HepG2 (cell line): ENCODE measurements at regions not wholly inside any gene's neighbourhood (a gene's known extent, or its start where the extent isn't known, plus 50 kb on each side); places are given as distances from the start of the nearest gene placed in this dataset.

Source experiments
- ATAC-seq: fragments of 200-7000 bp; cut with Tn5 transposase; 3 replicates; pipeline ENCODE4 v1.9.1; 2020; ENCODE audit warnings: mild to moderate bottlenecking, moderate library complexity
- BruUV-seq: library from RNA; stranded (reverse); fragments of 400-500 nt; replicated peaks from 2 replicates; lab custom pipeline; 2021; lab: Mats Ljungman, UMichigan
- CTCF ChIA-PET: fragments of 300-600 bp; formaldehyde crosslinking; extraction: SDS; loops from one replicate; lab custom pipeline; 2021; ENCODE audit warnings: low total read pairs, inconsistent platforms, low intra/inter-chr PET ratio; lab: Yijun Ruan, JAX
- POLR2A ChIA-PET: fragments of 350-600 bp; sonication (Branson Sonifier 250); formaldehyde crosslinking; loops from one replicate; lab custom pipeline; 2020; ENCODE audit warnings: antibody characterized with exemption, inconsistent platforms; lab: Yijun Ruan, JAX
- DNase-seq: peaks from one replicate; pipeline ENCODE4 v3.0.0-alpha.2; 2015; ENCODE audit warnings: low spot score
- FAIRE-seq: peaks from 3 replicates; lab custom pipeline; 2011; peaks lifted over from hg19 to GRCh38; lab: Jason Lieb, UNC
- H2AFZ ChIP-seq: one replicate; pipeline ENCODE4 v1.6.1; 2011; ENCODE audit warnings: low read length, inconsistent platforms
- H3K27ac ChIP-seq: fragments of 300-600 bp; 3 replicates; pipeline ENCODE4 v1.8.0; 2011; ENCODE audit warnings: mixed run types, mild to moderate bottlenecking, mixed read lengths, low read length, inconsistent platforms; ENCODE audit not compliant: insufficient read depth; ENCODE audit errors: extremely low read length
- H3K27me3 ChIP-seq, 2 experiments: fragments of 200-600 bp in 1 of 2; 2 replicates in 1 of 2; 3 replicates in 1 of 2; pipeline versions ENCODE4 v1.6.0 to v1.8.0; 2011; ENCODE audit warnings: low read length in 2 of 2, mild to moderate bottlenecking in 2 of 2, moderate library complexity in 2 of 2, inconsistent platforms in 1 of 2; ENCODE audit not compliant: insufficient read depth in 2 of 2, control insufficient read depth in 1 of 2
- H3K36me3 ChIP-seq, 2 experiments: fragments of 200-600 bp in 1 of 2; replicated peaks in 1 of 2; 2 replicates in 1 of 2; 3 replicates in 1 of 2; pipeline versions ENCODE4 v1.5.1 to v1.8.0; 2011; ENCODE audit warnings: low read length in 2 of 2, inconsistent platforms in 1 of 2; ENCODE audit not compliant: insufficient read depth in 2 of 2, control insufficient read depth in 1 of 2
- H3K4me1 ChIP-seq: 2 replicates; pipeline ENCODE4 v1.5.1; 2012; ENCODE audit warnings: low read length, inconsistent platforms; ENCODE audit not compliant: insufficient read depth
- H3K4me2 ChIP-seq: 2 replicates; pipeline ENCODE4 v1.6.0; 2011; ENCODE audit warnings: low read depth, low read length, inconsistent platforms
- H3K4me3 ChIP-seq, 3 experiments: fragments of 200-600 bp in 1 of 3; sonication (generic), shearing (Covaris generic) in 1 of 3; replicated peaks in 1 of 3; 2 replicates each; pipeline ENCODE4 v1.5.1; 2011 to 2016; ENCODE audit warnings: low read length in 3 of 3, inconsistent platforms in 2 of 3, low read depth in 2 of 3, mild to moderate bottlenecking in 2 of 3, control low read depth in 1 of 3, mixed read lengths in 1 of 3; ENCODE audit not compliant: insufficient read depth in 1 of 3
- H3K79me2 ChIP-seq: one replicate; pipeline ENCODE4 v1.6.1; 2011; ENCODE audit warnings: low read length, inconsistent platforms; ENCODE audit not compliant: insufficient read depth
- H3K9ac ChIP-seq: 2 replicates; pipeline ENCODE4 v1.6.0; 2011; ENCODE audit warnings: mild to moderate bottlenecking, low read depth, low read length, inconsistent platforms; ENCODE audit not compliant: insufficient read depth
- H3K9me3 ChIP-seq: 2 replicates; pipeline ENCODE4 v1.5.1; 2012; ENCODE audit warnings: mild to moderate bottlenecking, low read length
- H4K20me1 ChIP-seq: 2 replicates; pipeline ENCODE4 v1.6.0; 2011; ENCODE audit warnings: inconsistent platforms, mild to moderate bottlenecking, low read length, moderate library complexity; ENCODE audit not compliant: insufficient read depth
- SNAPC5 ChIP-seq: sonication (generic); formaldehyde crosslinking; IDR thresholded peaks from 2 replicates; pipeline ENCODE4 v1.8.1; 2023; ENCODE audit warnings: mild to moderate bottlenecking, missing genetic modification reagents, borderline replicate concordance
- SRF ChIP-seq: IDR thresholded peaks from 2 replicates; pipeline ENCODE4 v1.6.1; 2011; ENCODE audit warnings: mild to moderate bottlenecking, low read depth, low read length, moderate library complexity
- ZNF710 ChIP-seq: sonication (generic); formaldehyde crosslinking; IDR thresholded peaks from 2 replicates; pipeline ENCODE4 v1.5.0; 2020; ENCODE audit warnings: mild to moderate bottlenecking, missing genetic modification reagents, borderline replicate concordance
- ZNF777 ChIP-seq: sonication (generic); formaldehyde crosslinking; IDR thresholded peaks from 2 replicates; pipeline ENCODE4 v1.4.0; 2020; ENCODE audit warnings: missing genetic modification reagents
- WGBS: methylation state at CpG from one replicate; pipeline ENCODE4 v1.1.6; 2017; ENCODE audit warnings: low lambda C conversion rate; 5-methylcytosine and 5-hydroxymethylcytosine counted together
- in situ Hi-C: cut with HindIII; loops from 2 replicates; pipeline ENCODE4 v1.10.0; 2017; ENCODE audit warnings: low pct_unique_long_range_greater_than_20kb; ENCODE audit not compliant: extremely low pct_ligation_motif_present
- intact Hi-C: fragments of 100-400 bp; cut with micrococcal nuclease; formaldehyde crosslinking; loops from one replicate; pipeline ENCODE4 v1.10.0; 2022; ENCODE audit not compliant: unreplicated experiment
- TF ChIP-seq, protein P1 (sequence below): sonication (generic); formaldehyde crosslinking; IDR thresholded peaks from 2 replicates; pipeline ENCODE4 v1.5.0; 2020; ENCODE audit warnings: mild to moderate bottlenecking, missing genetic modification reagents, borderline replicate concordance
- TF ChIP-seq, protein P2 (sequence below): IDR thresholded peaks from 2 replicates; pipeline ENCODE4 v1.6.1; 2012; ENCODE audit warnings: low read depth, low read length, improper control_type of control experiment

DNA sequence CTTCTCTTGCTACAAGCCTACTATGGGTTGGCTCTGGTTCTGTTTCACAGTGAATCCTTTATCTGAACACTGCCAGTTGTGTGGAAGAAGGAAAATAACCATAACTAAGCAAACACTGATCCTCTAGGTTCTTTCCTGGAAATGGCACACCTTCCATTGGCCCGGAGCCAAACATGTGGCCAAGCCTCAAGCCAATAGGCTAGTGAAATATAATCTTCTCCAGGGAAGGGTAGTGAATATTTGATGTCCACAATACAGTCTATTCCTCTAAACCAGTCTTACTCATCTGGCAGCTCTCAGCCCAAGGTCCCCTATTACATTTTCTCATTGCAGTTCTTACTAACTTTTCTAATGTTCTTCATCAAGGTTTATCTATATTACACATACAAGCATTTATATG, 921.3 kb downstream of the TUSC7 start:
- BruUV-seq = no TSS peak

More for the DNA sequence above, 921.3 kb downstream of the TUSC7 start:
- no peak overlapping the region for H3K9ac ChIP-seq
- H4K20me1 ChIP-seq = no peaks in the 10 kb centered on the region
- H3K4me1 ChIP-seq = no peaks in the 10 kb centered on the region
- no peak overlapping the region for H2AFZ ChIP-seq
- FAIRE-seq = no peak
- in situ Hi-C loops = no loop called here
- DNase-seq = no peak
- no peak overlapping the region for H3K4me3 ChIP-seq
- no peak overlapping the region for H3K27ac ChIP-seq
- WGBS = 0% methylated on average over 1 of the region's 1 CpG
- H3K36me3 ChIP-seq = no peaks in the 10 kb centered on the region
- CTCF ChIA-PET = no interaction called here
- H3K4me2 ChIP-seq = no peak overlapping the region
- H3K27me3 ChIP-seq = no peaks in the 10 kb centered on the region; a peak in 1 of 5 replicates
- POLR2A ChIA-PET = no interaction called here
- no peak for ATAC-seq
- H3K79me2 ChIP-seq = no peaks in the 10 kb centered on the region
- H3K9me3 ChIP-seq = no peaks in the 10 kb centered on the region
- TF ChIP-seq ZNF777 (no peak), SRF (no peak), ZNF710 (CRISPR knock-in tag) (no peak), SNAPC5 (CRISPR knock-in tag) (no peak)
- TF ChIP-seq, protein P1, sequence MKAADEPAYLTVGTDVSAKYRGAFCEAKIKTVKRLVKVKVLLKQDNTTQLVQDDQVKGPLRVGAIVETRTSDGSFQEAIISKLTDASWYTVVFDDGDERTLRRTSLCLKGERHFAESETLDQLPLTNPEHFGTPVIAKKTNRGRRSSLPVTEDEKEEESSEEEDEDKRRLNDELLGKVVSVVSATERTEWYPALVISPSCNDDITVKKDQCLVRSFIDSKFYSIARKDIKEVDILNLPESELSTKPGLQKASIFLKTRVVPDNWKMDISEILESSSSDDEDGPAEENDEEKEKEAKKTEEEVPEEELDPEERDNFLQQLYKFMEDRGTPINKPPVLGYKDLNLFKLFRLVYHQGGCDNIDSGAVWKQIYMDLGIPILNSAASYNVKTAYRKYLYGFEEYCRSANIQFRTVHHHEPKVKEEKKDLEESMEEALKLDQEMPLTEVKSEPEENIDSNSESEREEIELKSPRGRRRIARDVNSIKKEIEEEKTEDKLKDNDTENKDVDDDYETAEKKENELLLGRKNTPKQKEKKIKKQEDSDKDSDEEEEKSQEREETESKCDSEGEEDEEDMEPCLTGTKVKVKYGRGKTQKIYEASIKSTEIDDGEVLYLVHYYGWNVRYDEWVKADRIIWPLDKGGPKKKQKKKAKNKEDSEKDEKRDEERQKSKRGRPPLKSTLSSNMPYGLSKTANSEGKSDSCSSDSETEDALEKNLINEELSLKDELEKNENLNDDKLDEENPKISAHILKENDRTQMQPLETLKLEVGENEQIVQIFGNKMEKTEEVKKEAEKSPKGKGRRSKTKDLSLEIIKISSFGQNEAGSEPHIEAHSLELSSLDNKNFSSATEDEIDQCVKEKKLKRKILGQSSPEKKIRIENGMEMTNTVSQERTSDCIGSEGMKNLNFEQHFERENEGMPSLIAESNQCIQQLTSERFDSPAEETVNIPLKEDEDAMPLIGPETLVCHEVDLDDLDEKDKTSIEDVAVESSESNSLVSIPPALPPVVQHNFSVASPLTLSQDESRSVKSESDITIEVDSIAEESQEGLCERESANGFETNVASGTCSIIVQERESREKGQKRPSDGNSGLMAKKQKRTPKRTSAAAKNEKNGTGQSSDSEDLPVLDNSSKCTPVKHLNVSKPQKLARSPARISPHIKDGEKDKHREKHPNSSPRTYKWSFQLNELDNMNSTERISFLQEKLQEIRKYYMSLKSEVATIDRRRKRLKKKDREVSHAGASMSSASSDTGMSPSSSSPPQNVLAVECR (CRISPR knock-in tag) = no peak
- TF ChIP-seq, protein P2, sequence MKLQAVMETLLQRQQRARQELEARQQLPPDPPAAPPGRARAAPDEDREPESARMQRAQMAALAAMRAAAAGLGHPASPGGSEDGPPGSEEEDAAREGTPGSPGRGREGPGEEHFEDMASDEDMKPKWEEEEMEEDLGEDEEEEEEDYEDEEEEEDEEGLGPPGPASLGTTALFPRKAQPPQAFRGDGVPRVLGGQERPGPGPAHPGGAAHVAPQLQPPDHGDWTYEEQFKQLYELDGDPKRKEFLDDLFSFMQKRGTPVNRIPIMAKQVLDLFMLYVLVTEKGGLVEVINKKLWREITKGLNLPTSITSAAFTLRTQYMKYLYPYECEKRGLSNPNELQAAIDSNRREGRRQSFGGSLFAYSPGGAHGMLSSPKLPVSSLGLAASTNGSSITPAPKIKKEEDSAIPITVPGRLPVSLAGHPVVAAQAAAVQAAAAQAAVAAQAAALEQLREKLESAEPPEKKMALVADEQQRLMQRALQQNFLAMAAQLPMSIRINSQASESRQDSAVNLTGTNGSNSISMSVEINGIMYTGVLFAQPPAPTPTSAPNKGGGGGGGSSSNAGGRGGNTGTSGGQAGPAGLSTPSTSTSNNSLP = no peak
- TF ChIP-seq, all 625 proteins: peak for 0
- intact Hi-C loops = no loop called here
